ENCODE measurements at regions not wholly inside any gene's neighbourhood (a gene's known extent, or its start where the extent isn't known, plus 50 kb on each side); places are given as distances from the start of the nearest gene placed in this dataset.
A peak's percentile ranks its signal among the peaks of the same experiment; 100 is the strongest.

DNA sequence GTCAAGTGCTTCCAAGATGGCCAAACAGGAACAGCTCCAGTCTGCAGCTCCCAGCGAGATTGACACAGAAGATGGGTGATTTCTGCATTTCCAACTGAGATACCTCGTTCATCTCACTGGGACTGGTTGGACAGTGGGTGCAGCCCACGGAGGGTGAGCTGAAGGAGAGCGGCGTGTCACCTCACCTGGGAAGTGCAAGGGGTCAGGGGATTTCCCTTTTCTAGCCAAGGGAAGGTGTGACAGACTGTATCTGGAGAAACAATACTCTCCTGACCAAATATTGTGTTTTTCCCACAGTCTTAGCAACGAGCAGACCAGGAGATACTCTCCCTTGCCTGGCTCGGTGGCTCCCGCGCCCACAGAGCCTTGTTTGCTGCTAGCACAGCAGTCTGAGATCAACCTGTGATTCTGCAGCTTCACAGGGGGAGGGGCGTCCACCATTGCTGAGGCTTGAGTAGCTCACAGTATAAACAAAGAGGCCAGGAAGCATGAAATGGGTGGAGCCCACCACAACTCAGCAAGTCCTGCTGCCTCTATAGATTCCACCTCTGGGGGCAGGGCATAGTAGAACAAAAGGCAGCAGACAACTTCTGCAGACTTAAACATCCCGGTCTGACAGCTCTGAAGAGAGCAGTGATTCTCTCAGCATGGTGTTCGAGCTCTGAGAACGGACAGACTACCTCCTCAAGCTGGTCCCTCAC is 293.5 kb upstream of the SUCLG2 start:
- H3K27ac ChIP-seq, result peak overlapping the region in 1 of 8 donors; percentile 42
- intact Hi-C loops (cut with DNase I; ENCODE audit: low total_unique reads), result no loop called here
- H3K27me3 ChIP-seq (replicated peaks in 1 of 7), result no peaks in the 10 kb centered on the region
- DNase-seq, result peak; percentile 71
- H3K4me1 ChIP-seq, result no peaks in the 10 kb centered on the region
- WGBS, 5 donors, result 44 to 61% (median 54%) methylated on average over 12 to 13 of the region's 13 CpGs
- TF ChIP-seq, protein P1, sequence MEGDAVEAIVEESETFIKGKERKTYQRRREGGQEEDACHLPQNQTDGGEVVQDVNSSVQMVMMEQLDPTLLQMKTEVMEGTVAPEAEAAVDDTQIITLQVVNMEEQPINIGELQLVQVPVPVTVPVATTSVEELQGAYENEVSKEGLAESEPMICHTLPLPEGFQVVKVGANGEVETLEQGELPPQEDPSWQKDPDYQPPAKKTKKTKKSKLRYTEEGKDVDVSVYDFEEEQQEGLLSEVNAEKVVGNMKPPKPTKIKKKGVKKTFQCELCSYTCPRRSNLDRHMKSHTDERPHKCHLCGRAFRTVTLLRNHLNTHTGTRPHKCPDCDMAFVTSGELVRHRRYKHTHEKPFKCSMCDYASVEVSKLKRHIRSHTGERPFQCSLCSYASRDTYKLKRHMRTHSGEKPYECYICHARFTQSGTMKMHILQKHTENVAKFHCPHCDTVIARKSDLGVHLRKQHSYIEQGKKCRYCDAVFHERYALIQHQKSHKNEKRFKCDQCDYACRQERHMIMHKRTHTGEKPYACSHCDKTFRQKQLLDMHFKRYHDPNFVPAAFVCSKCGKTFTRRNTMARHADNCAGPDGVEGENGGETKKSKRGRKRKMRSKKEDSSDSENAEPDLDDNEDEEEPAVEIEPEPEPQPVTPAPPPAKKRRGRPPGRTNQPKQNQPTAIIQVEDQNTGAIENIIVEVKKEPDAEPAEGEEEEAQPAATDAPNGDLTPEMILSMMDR (IDR thresholded peaks at IDR 0.05 in 8 of 11, conservative IDR thresholded peaks at IDR 0.05 in 3 of 11), result no peak
- no peak for TF ChIP-seq POLR2AphosphoS5 (IDR thresholded peaks at IDR 0.05)
- TF ChIP-seq POLR2A (IDR thresholded peaks at IDR 0.05), result no peak
- H3K9me3 ChIP-seq, result peaks cover 0 to 16% (median 1%) of the 10 kb centered on the region in 8 donors
- H3K4me3 ChIP-seq, result no peak overlapping the region
- no peaks in the 10 kb centered on the region for H3K36me3 ChIP-seq

DNA sequence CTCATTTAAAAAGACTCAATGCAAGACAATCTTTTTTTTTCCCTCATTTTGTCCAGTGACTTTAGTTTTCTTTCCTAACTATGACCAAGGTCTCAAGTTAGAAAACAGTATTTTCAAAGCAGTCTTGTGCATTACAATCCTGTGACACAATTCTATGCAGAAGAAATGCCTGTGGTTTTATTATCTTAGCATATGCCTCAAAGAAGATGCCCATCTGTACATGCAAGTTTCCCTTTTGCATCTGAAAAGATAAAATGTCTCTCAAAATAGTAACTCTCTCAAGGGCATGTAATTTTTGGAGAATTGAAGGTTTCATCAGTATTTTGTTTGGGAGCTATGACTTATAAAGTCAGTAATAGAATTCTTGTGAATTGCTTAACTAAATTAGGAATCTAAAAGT is 292.0 kb upstream of the SUCLG2 start:
- DNase-seq, result no peak
- intact Hi-C loops (cut with DNase I; ENCODE audit: low total_unique reads), result no loop called here
- Histone ChIP-seq H3K27ac (no peak overlapping the region), H3K4me3 (no peak overlapping the region), H3K9me3 (peaks cover 0 to 5% (median 0%) of the 10 kb centered on the region in 8 donors), H3K4me1 (no peaks in the 10 kb centered on the region), H3K36me3 (no peaks in the 10 kb centered on the region), H3K27me3 (replicated peaks in 1 of 7) (no peaks in the 10 kb centered on the region)
- TF ChIP-seq, protein P1 (IDR thresholded peaks at IDR 0.05 in 8 of 11, conservative IDR thresholded peaks at IDR 0.05 in 3 of 11), result no peak
- no peak for TF ChIP-seq POLR2A (IDR thresholded peaks at IDR 0.05)
- TF ChIP-seq POLR2AphosphoS5 (IDR thresholded peaks at IDR 0.05), result no peak

DNA sequence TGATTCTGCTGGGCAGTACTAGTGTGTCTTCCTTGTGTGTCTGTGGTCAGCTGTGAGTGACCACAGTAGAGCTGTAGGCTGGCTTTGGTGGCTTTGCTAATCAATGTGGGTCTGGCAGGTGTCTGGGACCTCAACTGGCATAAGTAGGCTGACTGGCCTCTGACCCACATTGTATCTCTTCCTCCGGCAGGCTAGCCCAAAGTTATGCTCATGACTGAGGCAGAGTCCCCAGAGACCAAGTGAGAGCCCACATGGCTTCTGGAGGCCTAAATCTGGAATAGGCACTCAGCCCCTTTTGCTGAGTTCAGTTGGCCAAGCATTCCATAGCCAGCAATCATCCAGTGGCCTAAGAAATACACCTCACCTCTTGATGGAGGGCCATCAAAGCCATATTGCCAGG is 289.1 kb upstream of the SUCLG2 start:
- Histone ChIP-seq H3K27me3 (replicated peaks in 1 of 7) (no peaks in the 10 kb centered on the region), H3K9me3 (peaks cover 0 to 5% (median 0%) of the 10 kb centered on the region in 8 donors), H3K4me3 (no peak overlapping the region), H3K27ac (no peak overlapping the region), H3K36me3 (no peaks in the 10 kb centered on the region), H3K4me1 (no peaks in the 10 kb centered on the region)
- TF ChIP-seq POLR2AphosphoS5 (IDR thresholded peaks at IDR 0.05) (no peak), POLR2A (IDR thresholded peaks at IDR 0.05) (no peak)
- TF ChIP-seq, protein P1 (IDR thresholded peaks at IDR 0.05 in 8 of 11, conservative IDR thresholded peaks at IDR 0.05 in 3 of 11), result no peak
- WGBS, 5 donors, result 60 to 100% (median 94%) methylated on average over 1 of the region's 1 CpG
- DNase-seq, result no peak
- intact Hi-C loops (cut with DNase I; ENCODE audit: low total_unique reads), result no loop called here

DNA sequence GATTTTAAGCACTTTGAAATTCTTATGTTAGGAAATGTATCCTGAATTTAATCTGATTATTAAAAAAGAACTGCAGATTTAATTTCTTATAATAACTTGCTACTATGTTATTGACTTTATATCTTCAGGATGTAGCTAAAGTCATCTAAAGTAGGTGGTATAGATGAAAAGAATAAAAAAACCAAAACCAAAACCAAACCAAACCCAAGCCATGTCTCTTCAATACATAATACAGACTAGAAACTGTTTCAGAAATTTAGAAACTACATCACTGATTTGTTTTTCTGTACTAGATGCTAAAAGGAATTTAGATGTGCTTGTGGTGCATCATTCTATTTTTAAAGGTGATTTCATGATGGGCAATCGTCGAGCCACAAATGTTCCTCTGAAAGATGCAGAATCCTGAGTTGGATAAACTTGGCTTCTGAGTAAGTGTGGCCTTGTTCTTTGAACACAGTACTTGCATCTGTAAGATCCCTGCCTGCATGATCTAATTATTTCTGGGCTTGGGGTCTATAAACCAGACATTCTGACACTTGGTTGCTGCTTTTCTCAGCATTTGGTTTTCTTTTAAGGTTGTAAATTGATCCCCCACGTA is 287.1 kb upstream of the SUCLG2 start:
- Histone ChIP-seq H3K36me3 (no peaks in the 10 kb centered on the region), H3K9me3 (peaks cover 0 to 5% (median 0%) of the 10 kb centered on the region in 8 donors), H3K4me3 (no peak overlapping the region), H3K27ac (peak overlapping the region in 3 of 8 donors; percentile 19 to 35 (median 24)), H3K27me3 (replicated peaks in 1 of 7) (no peaks in the 10 kb centered on the region), H3K4me1 (no peaks in the 10 kb centered on the region)
- intact Hi-C loops (cut with DNase I; ENCODE audit: low total_unique reads), result no loop called here
- 77 to 89% (median 86%) methylated on average over 3 of the region's 3 CpGs for WGBS, 5 donors
- DNase-seq, result no peak
- TF ChIP-seq POLR2AphosphoS5 (IDR thresholded peaks at IDR 0.05) (no peak), POLR2A (IDR thresholded peaks at IDR 0.05) (no peak)
- TF ChIP-seq, protein P1 (IDR thresholded peaks at IDR 0.05 in 8 of 11, conservative IDR thresholded peaks at IDR 0.05 in 3 of 11), result no peak
